ENCODE measurements at regions not wholly inside any gene's neighbourhood (a gene's known extent, or its start where the extent isn't known, plus 50 kb on each side); places are given as distances from the start of the nearest gene placed in this dataset.

GRCh38 chr16:86083382-86084002, 184.5 kb downstream of the IRF8 start:
- no peak overlapping the region for H3K27ac Mint-ChIP-seq

GRCh38 chr16:86085161-86085611, 186.2 kb downstream of the IRF8 start:
- Mint-ChIP-seq H3K27ac (no peak overlapping the region), H3K36me3 (no peaks in the 10 kb centered on the region), H3K4me3 (no peak overlapping the region), H3K27me3 (ENCODE audit: low read depth in 3 of 3) (peaks cover 7 to 12% (median 12%) of the 10 kb centered on the region in 3 donors), H3K9me3 (no peaks in the 10 kb centered on the region), H3K4me1 (peaks cover 9% of the 10 kb centered on the region)
- peaks cover 0 to 5% of the 10 kb centered on the region in 2 donors for H3K27me3 ChIP-seq (ENCODE audit: control insufficient read depth in 2 of 2, insufficient read depth in 2 of 2, low read length in 2 of 2)
- intact Hi-C loops (cut with micrococcal nuclease): no loop called here
- H3K4me1 ChIP-seq (ENCODE audit: control insufficient read depth in 1 of 2, insufficient read depth in 2 of 2, low read length in 2 of 2): peaks cover 3 to 7% of the 10 kb centered on the region in 2 donors
- no peak overlapping the region for H3K27ac ChIP-seq (ENCODE audit: low read depth in 1 of 2, low read length in 2 of 2)
- no peak for DNase-seq
- no peak overlapping the region for H3K9ac ChIP-seq (ENCODE audit: insufficient read depth, low read length, poor library complexity, severe bottlenecking)
- H3K36me3 ChIP-seq (replicated peaks in 1 of 2; ENCODE audit: control insufficient read depth in 1 of 2, insufficient read depth in 2 of 2, low read length in 2 of 2): no peaks in the 10 kb centered on the region
- H4K20me1 ChIP-seq (ENCODE audit: insufficient read depth, low read length): no peaks in the 10 kb centered on the region
- no peak overlapping the region for H3K4me3 ChIP-seq (replicated peaks in 1 of 3; ENCODE audit: low read depth in 2 of 3, low read length in 3 of 3)
- no peak overlapping the region for H2AFZ ChIP-seq (ENCODE audit: insufficient read depth, low read depth, low read length, poor library complexity, severe bottlenecking)
- no peaks in the 10 kb centered on the region for H3K9me3 ChIP-seq (replicated peaks in 1 of 2; ENCODE audit: control insufficient read depth in 1 of 2, insufficient read depth in 1 of 2, low read length in 2 of 2)
- no peaks in the 10 kb centered on the region for H3K79me2 ChIP-seq (ENCODE audit: insufficient read depth, low read length)
- WGBS (ENCODE audit: insufficient coverage): 95% methylated on average over 4 of the region's 12 CpGs
- TF ChIP-seq CTCF (IDR thresholded peaks at IDR 0.05): no peak
- H3K4me2 ChIP-seq (replicated peaks; ENCODE audit: extremely low read depth, low read length, poor library complexity, severe bottlenecking): no peak overlapping the region

More at GRCh38 chr16:86083382-86084002, 184.5 kb downstream of the IRF8 start:
- Histone ChIP-seq H2AFZ (ENCODE audit: insufficient read depth, low read depth, low read length, poor library complexity, severe bottlenecking) (no peak overlapping the region), H4K20me1 (ENCODE audit: insufficient read depth, low read length) (no peaks in the 10 kb centered on the region), H3K4me1 (ENCODE audit: control insufficient read depth in 1 of 2, insufficient read depth in 2 of 2, low read length in 2 of 2) (no peaks in the 10 kb centered on the region), H3K4me3 (replicated peaks in 1 of 3; ENCODE audit: low read depth in 2 of 3, low read length in 3 of 3) (no peak overlapping the region), H3K79me2 (ENCODE audit: insufficient read depth, low read length) (no peaks in the 10 kb centered on the region), H3K4me2 (replicated peaks; ENCODE audit: extremely low read depth, low read length, poor library complexity, severe bottlenecking) (no peak overlapping the region), H3K27ac (ENCODE audit: low read depth in 1 of 2, low read length in 2 of 2) (no peak overlapping the region), H3K9me3 (replicated peaks in 1 of 2; ENCODE audit: control insufficient read depth in 1 of 2, insufficient read depth in 1 of 2, low read length in 2 of 2) (no peaks in the 10 kb centered on the region), H3K36me3 (replicated peaks in 1 of 2; ENCODE audit: control insufficient read depth in 1 of 2, insufficient read depth in 2 of 2, low read length in 2 of 2) (no peaks in the 10 kb centered on the region), H3K27me3 (ENCODE audit: control insufficient read depth in 2 of 2, insufficient read depth in 2 of 2, low read length in 2 of 2) (peaks cover 0 to 5% of the 10 kb centered on the region in 2 donors), H3K9ac (ENCODE audit: insufficient read depth, low read length, poor library complexity, severe bottlenecking) (no peak overlapping the region)
- no peak overlapping the region for H3K4me3 Mint-ChIP-seq
- intact Hi-C loops (cut with micrococcal nuclease): no loop called here
- DNase-seq: no peak
- H3K27me3 Mint-ChIP-seq (ENCODE audit: low read depth in 3 of 3): peaks cover 10 to 15% (median 15%) of the 10 kb centered on the region in 3 donors
- H3K36me3 Mint-ChIP-seq: no peaks in the 10 kb centered on the region
- WGBS (ENCODE audit: insufficient coverage): 89% methylated on average over 8 of the region's 8 CpGs
- TF ChIP-seq CTCF (IDR thresholded peaks at IDR 0.05): no peak
- H3K9me3 Mint-ChIP-seq: peaks cover 0 to 1% (median 0%) of the 10 kb centered on the region in 7 donors
- H3K4me1 Mint-ChIP-seq: no peaks in the 10 kb centered on the region
